Fibroblast of skin of back (primary cell): ENCODE measurements at regions not wholly inside any gene's neighbourhood (a gene's known extent, or its start where the extent isn't known, plus 50 kb on each side); places are given as distances from the start of the nearest gene placed in this dataset.

Source experiments
- DNase-seq: peaks from one replicate; pipeline ENCODE4 v3.0.0-alpha.2; 2013

DNA sequence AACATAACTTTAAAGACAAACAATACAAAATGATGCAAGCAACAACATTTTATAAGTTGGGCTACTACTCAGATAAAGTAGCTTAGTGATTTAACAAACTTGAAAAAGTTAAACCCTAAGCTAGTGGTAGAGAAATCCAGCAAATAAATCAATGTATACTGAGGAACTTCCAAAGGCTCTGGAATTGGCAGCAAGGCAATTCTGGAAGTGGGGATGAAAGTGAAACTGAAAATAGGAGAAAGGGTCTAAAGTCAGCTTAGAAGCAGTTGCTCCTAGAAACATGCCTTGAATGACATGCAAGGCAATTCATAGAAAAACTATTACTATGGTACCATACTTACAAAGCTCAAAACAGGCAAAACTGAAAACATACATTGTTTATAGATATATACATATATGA lies 90.0 kb upstream of the CAMK1G start:
- no peak for DNase-seq

DNA sequence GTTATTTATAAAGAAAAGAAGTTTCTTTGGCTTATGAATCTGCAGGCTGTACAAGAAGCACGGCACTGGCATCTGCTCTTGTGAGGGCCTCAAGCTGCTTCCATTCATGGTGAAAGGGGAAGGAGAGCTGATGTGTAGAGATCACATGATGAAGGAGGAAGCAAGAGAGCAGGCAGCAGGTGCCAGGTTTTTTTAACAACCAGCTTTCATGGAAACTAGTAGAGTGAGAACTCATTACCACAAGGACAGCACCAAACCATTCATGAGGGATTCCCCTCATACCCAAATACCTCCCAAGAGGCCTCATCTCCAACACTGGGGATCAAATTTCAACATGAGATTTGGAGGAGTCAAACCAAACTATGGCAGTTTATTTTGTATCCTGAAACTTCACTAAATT lies 85.8 kb upstream of the CAMK1G start:
- no peak for DNase-seq

DNA sequence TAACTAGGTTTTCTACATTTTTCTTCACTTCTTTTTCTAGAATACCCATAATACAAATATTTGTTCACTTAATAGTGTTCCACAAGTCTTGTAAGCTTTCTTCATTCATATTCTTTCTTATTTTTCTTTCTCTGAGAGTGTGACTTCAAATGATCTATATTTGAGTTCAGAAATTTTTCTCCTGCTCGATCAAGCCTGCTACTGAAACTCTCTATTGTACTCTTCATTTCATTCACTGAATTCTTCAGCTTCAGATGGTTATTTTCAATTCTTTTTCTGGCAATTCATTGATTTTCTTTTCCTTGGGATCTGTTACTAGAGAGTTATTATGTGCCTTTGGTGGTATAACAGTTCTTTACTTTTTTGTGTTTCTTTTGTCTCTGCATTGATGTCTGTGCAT lies 82.5 kb upstream of the CAMK1G start:
- DNase-seq: no peak

- no peak for DNase-seq
These were observed 80.3 kb upstream of the CAMK1G start for GRCh38 chr1:209503196-209503595.

GRCh38 chr1:209504571-209504970 lies 78.9 kb upstream of the CAMK1G start:
- DNase-seq: no peak

DNA sequence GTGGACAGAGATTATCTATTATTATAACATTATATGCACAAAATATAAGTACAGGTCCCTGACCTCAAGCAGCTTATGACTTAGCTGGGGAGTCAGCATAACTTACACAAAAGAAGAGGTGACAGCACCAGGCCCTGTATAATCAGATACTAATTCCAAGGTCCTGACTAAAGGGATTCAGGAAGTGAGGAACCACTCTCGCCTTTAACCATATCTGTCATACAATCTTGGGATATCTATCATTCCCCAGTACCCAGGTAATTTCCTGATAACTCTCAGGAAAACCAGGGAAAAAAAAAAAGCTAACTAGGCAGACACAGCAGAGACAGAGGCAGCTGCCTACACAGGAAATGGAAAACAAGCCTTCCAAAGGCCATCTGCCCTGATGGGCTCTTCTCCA lies 78.5 kb upstream of the CAMK1G start:
- peak; percentile 63 for DNase-seq

DNA sequence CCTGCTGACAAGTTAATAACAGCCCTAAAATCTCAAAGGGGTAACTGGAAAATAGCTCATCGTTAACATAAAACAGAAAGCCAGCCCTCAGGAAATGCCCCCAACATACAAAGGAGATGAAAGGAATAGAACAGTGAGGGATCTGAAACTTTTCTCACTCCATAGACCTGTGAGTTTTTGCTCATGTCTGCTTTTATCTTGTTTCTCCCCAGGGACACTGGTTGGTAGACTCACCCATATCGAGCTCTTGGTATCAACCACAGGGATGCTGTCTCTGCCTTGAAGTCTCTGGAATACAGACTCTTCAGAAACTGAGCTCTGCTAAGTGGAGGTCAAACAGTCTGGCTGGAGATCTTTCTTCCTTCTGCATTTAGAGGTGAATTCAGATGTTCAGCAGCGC lies 77.4 kb upstream of the CAMK1G start:
- no peak for DNase-seq

- no peak for DNase-seq
These were observed 74.5 kb upstream of the CAMK1G start for GRCh38 chr1:209509039-209509438.

GRCh38 chr1:209510063-209510462 lies 73.5 kb upstream of the CAMK1G start:
- no peak for DNase-seq

DNA sequence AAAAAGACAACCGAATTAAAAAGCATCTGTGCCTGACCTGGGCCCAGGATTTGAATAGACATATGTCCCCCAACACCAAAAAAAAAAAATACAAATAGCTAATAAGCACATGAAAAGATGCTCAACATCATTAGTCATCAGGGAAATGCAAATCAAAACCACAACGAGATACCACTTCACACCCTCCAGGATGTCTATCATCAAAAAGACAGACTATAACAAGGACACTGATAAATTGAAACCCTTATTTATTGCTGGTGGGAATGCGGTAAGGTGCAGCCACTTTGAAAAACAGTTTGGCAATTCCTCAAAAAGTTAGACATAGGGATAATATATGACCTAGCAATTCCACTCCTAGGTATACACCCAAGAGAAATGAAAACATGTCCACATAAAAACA lies 72.3 kb upstream of the CAMK1G start:
- no peak for DNase-seq

- no peak for DNase-seq
These were observed 70.7 kb upstream of the CAMK1G start for GRCh38 chr1:209512821-209513220.

DNA sequence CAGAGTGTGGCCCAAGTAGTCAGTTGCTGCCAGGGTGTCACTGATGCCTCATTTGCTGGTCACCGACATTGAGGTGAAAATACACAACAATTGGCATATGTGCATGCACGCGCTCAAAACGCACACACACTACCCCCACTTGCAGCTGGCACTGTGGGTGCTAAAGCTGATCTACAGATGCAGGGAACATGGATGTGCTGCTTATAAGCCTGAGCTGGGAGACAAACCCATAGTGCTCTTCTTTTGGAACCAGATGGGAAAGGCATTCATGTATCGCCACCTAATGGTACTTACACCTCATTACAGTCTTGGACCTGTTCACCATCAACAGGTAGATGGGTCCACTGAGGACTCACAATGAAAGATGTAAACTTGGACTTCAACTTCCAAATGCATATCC lies 70.3 kb upstream of the CAMK1G start:
- peak; percentile 42 for DNase-seq

DNA sequence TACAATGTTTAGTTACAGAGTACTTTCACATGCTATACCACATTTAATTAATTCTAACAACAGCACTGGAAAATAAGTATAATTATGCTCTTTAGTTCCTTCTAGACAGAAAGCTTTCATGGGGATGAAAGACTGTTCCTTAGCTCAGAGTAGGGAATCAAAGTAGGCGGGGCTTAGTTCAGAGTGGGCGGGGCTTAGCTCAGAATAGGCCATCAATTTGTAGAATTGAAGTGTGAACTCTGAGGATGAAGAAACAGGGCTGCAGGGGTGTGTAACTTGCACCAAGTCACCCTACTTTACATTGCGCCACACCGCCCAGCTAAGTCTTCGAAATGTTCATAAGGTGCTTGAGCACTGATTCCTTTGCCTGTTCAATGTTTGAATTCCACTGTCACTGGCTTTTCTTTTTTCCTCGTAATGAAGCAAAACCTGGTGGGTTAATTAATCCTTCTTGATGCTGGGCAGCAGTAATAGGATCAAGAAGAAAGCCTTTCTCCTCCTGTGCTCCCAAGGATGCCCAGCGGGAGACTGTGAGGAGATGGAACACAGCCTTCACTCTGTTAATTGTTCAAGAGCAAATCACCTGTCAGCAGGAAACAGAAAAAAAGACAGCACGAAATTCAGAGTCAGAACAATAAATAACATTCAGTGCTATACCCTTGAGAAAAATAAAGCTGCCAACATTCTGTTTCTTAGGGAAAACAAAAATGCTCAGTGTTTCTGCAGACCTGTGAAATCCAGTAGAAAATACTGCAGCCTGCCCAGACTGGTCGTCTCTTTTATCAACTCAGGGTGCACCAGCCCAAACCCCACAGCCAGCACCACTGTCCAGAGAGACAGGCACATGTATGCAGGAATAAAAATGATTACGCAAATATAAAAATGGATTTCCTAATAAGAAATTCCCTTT lies 66.5 kb upstream of the CAMK1G start:
- DNase-seq: no peak

- DNase-seq: no peak
These were observed 65.8 kb upstream of the CAMK1G start for GRCh38 chr1:209517681-209518050.

- no peak for DNase-seq
These were observed 63.7 kb upstream of the CAMK1G start for GRCh38 chr1:209519786-209520185.

DNA sequence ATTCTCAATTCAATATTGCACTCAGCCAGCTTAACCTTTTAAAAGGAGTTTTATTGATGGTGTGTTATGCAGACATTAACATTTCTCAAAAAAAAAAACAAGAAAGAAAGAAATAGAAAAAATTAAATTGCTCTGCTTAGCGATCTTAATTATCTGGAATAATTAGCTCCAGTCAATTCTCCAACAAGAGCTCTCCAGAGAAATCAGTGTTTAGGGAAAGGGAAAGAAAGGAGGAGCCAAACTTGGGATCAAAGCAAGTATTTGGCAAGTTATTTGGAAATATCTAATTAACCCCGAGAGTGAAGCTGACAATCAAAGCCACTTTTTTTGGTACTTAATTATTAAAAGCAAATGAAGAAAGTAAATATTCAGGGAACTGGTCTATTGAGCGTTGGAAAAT lies 60.7 kb upstream of the CAMK1G start:
- no peak for DNase-seq

DNA sequence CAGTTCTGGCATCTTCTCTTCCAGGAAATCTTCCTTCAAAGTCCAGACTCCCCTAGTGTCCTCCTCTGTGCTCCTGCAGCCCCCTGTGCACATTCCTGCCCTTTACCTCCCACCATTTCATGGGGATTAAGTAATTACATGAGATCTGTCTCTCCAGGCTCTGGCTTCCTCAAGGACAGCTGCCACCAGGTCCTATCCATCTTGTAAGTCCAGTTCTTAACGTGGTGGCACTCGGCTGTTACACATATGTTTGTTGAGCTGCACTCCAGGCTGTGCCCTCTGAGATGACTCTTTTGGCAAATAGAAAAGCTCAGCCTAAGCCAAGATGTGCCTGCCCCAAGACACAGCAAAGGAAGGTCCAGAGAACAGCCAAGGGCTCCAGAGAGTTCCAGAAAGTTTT lies 57.4 kb upstream of the CAMK1G start:
- no peak for DNase-seq

DNA sequence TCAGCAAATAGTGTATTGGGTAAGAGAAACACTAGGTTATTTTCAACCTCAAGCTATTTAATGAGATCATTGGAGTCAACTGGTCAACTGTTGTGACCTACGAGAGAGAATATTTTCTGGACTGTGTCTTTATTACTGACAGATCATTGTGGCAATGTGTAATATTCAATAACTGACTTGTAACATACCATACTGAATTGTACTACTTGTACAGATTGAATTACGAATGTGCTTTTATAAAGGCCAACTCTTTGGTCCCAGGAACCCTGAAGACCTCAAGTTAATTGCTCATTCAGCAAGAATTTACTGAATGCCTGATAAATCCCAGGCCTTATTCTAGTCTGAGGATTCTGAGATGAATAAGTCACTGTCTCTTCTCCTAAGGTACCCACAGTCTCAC lies 56.1 kb upstream of the CAMK1G start:
- peak; percentile 34 for DNase-seq

DNA sequence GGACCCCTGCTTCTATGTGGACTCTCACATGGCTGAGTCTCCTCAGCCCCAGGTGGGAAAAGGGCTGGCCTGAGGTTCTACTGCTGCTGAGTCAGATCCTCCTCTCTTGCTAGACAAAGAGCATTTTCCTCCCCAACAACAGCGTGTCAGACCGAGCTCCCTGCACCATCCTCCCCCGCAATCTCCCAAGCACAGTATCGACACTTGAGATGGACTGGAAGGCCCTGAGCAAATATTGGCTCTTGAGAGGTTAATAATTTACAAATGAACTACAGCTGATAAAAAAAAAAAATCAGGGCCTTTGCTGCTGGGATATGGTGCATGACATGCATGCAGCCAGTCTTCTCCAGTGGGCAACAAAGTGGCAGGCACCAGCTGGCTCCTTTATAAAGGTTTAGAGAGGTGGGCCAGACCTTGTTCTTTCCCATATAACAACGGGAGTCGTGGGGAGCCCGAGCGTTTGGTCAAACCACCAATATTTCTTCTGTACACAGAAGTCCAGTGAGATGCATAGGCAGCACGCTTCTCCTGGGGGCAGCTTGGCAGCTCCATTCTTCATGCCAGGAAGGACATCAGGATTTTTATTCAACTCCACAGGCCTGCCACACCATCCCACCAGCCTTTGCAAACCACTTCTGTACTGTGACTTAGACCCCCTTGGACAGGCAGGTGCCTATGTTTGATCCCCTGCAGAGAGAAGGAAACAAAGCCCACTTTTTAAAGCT lies 55.4 kb upstream of the CAMK1G start:
- DNase-seq: no peak

GRCh38 chr1:209529233-209529632 lies 54.3 kb upstream of the CAMK1G start:
- no peak for DNase-seq

DNA sequence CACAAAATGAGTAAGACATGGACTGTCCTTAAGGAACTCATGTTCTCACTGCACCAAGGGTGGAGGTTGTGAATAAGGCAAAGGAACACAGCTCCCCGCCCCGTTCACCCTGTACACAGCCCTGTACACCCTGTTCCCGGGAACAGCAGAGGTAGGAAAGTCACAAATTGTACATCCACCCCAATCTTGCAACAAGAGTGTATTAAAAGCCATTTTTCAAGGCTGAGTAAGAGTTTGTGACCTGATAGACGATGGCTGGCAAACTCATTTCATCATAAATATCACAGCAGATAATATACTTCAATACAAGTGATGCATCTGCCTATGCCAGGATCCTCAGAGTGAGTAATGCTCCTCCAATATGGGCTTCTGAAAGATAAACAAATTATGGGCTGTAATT lies 52.5 kb upstream of the CAMK1G start:
- no peak for DNase-seq

- DNase-seq: no peak
These were observed 52.0 kb upstream of the CAMK1G start for GRCh38 chr1:209531549-209531948.
